ENCODE measurements at regions not wholly inside any gene's neighbourhood (a gene's known extent, or its start where the extent isn't known, plus 50 kb on each side); places are given as distances from the start of the nearest gene placed in this dataset.

GRCh38 chr21:28740125-28740524, 252.6 kb downstream of the LTN1 start:
- H3K9me3 ChIP-seq (ENCODE audit: severe bottlenecking), result no peaks in the 10 kb centered on the region
- no peak for DNase-seq
- no peak overlapping the region for H3K4me3 ChIP-seq (ENCODE audit: low read depth, low read length)
- no peak for TF ChIP-seq CTCF (IDR thresholded peaks at IDR 0.05; ENCODE audit: low read depth, low read length)
- H3K27me3 ChIP-seq (ENCODE audit: insufficient read depth, low read depth, severe bottlenecking), result no peaks in the 10 kb centered on the region
- H3K36me3 ChIP-seq, result no peaks in the 10 kb centered on the region
- H3K27ac ChIP-seq, result no peak overlapping the region

GRCh38 chr21:28738882-28739281, 253.8 kb downstream of the LTN1 start:
- Histone ChIP-seq H3K27me3 (ENCODE audit: insufficient read depth, low read depth, severe bottlenecking) (no peaks in the 10 kb centered on the region), H3K27ac (no peak overlapping the region), H3K4me3 (ENCODE audit: low read depth, low read length) (no peak overlapping the region), H3K36me3 (no peaks in the 10 kb centered on the region), H3K9me3 (ENCODE audit: severe bottlenecking) (no peaks in the 10 kb centered on the region)
- DNase-seq, result no peak
- no peak for TF ChIP-seq CTCF (IDR thresholded peaks at IDR 0.05; ENCODE audit: low read depth, low read length)

GRCh38 chr21:28738420-28738704, 254.3 kb downstream of the LTN1 start:
- Histone ChIP-seq H3K27ac (no peak overlapping the region), H3K36me3 (no peaks in the 10 kb centered on the region), H3K27me3 (ENCODE audit: insufficient read depth, low read depth, severe bottlenecking) (no peaks in the 10 kb centered on the region), H3K4me3 (ENCODE audit: low read depth, low read length) (no peak overlapping the region), H3K9me3 (ENCODE audit: severe bottlenecking) (no peaks in the 10 kb centered on the region)
- no peak for TF ChIP-seq CTCF (IDR thresholded peaks at IDR 0.05; ENCODE audit: low read depth, low read length)
- DNase-seq, result no peak

DNA sequence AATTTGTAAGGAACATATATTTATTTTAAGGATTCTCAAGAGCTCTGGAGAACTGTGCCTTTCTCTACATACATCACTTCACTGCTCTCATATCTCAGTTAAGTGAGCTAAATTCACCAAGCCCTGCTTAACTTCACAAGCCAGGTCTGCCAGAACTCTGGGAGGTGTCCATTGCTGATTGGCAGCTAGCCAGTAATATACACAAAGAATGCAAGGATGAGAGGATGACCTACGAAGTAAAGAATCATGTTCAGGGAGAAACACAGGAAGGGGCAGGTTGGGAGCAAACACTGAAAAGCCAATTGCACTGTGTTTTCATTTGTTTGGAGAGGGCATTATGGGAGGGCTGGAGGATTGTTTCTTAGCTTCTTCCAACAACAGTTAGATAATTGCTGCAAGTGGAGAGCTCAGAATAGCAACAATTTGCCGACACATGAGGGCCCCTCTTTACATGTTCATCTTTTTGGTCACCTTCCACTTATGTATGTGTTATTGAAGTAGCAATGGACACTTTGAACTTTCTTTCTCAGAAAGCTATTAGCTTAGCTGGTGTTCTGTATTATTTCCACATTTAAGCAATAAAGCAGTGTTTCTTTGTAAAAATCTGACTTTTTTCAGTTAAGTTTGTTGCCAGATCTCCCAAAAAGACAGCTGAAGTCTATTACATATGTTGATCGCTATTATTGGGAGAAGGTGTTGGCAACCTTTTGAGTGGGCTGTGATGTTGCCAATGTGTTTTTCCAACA, 254.8 kb downstream of the LTN1 start:
- Histone ChIP-seq H3K27ac (no peak overlapping the region), H3K36me3 (no peaks in the 10 kb centered on the region), H3K27me3 (ENCODE audit: insufficient read depth, low read depth, severe bottlenecking) (no peaks in the 10 kb centered on the region), H3K9me3 (ENCODE audit: severe bottlenecking) (no peaks in the 10 kb centered on the region), H3K4me3 (ENCODE audit: low read depth, low read length) (no peak overlapping the region)
- TF ChIP-seq CTCF (IDR thresholded peaks at IDR 0.05; ENCODE audit: low read depth, low read length), result no peak
- no peak for DNase-seq

- H3K36me3 ChIP-seq, result no peaks in the 10 kb centered on the region
- no peak for DNase-seq
Measured at GRCh38 chr21:28734522-28735175, 258.0 kb downstream of the LTN1 start.

More at GRCh38 chr21:28734522-28735175, 258.0 kb downstream of the LTN1 start:
- Histone ChIP-seq H3K4me3 (ENCODE audit: low read depth, low read length) (no peak overlapping the region), H3K27me3 (ENCODE audit: insufficient read depth, low read depth, severe bottlenecking) (no peaks in the 10 kb centered on the region), H3K27ac (no peak overlapping the region), H3K9me3 (ENCODE audit: severe bottlenecking) (no peaks in the 10 kb centered on the region)
- TF ChIP-seq CTCF (IDR thresholded peaks at IDR 0.05; ENCODE audit: low read depth, low read length), result no peak
